Neural progenitor cell (in vitro differentiated cells): ENCODE measurements at regions not wholly inside any gene's neighbourhood (a gene's known extent, or its start where the extent isn't known, plus 50 kb on each side); places are given as distances from the start of the nearest gene placed in this dataset.
A peak's percentile ranks its signal among the peaks of the same experiment; 100 is the strongest.
"Not testable (repeated sequence)": the region's sequence is repeated elsewhere in the genome, so short reads cannot be mapped to it uniquely, and the experiment has no call there.

Experiments used
- DNase-seq: peaks from one replicate; pipeline ENCODE4 v3.0.0-alpha.2; 2016; ENCODE audit warnings: low spot score
- H2AFZ ChIP-seq: fragments of 200-600 bp; sonication (generic); replicated peaks from 2 replicates; pipeline ENCODE4 v1.6.1; 2016; ENCODE audit warnings: antibody characterized with exemption
- H3F3A ChIP-seq: fragments of 200-600 bp; sonication (generic); 2 replicates; pipeline ENCODE4 v1.6.1; 2016; ENCODE audit warnings: antibody characterized with exemption, low read depth
- H3K27ac ChIP-seq: fragments of 200-600 bp; sonication (generic); 2 replicates; pipeline ENCODE4 v1.5.1; 2016; ENCODE audit warnings: mild to moderate bottlenecking
- H3K27me3 ChIP-seq: fragments of 200-600 bp; sonication (generic); 2 replicates; pipeline ENCODE4 v1.6.1; 2016; ENCODE audit warnings: mild to moderate bottlenecking, moderate library complexity
- H3K36me3 ChIP-seq: fragments of 200-600 bp; sonication (generic); 2 replicates; pipeline ENCODE4 v1.5.1; 2016
- H3K4me1 ChIP-seq: fragments of 200-600 bp; sonication (generic); 2 replicates; pipeline ENCODE4 v1.6.1; 2016; ENCODE audit warnings: mixed run types
- H3K4me2 ChIP-seq: fragments of 200-600 bp; sonication (generic); 2 replicates; pipeline ENCODE4 v1.6.1; 2016
- H3K4me3 ChIP-seq: fragments of 200-600 bp; sonication (generic); 2 replicates; pipeline ENCODE4 v1.5.1; 2016
- H3K79me2 ChIP-seq: fragments of 200-600 bp; sonication (generic); 2 replicates; pipeline ENCODE4 v1.6.1; 2016; ENCODE audit warnings: low read depth
- H3K9ac ChIP-seq: fragments of 200-600 bp; sonication (generic); 2 replicates; pipeline ENCODE4 v1.6.1; 2016
- H3K9me3 ChIP-seq: fragments of 200-600 bp; sonication (generic); 2 replicates; pipeline ENCODE4 v1.5.1; 2016; ENCODE audit warnings: low read depth
- H4K20me1 ChIP-seq: fragments of 200-600 bp; sonication (generic); 2 replicates; pipeline ENCODE4 v1.6.1; 2016; ENCODE audit warnings: low read depth
- H3K27ac Mint-ChIP-seq: 3 replicates; pipeline ENCODE4 v1.8.0; 2021; ENCODE audit warnings: mixed read lengths
- H3K27me3 Mint-ChIP-seq: 2 replicates; pipeline ENCODE4 v1.8.0; 2022; ENCODE audit warnings: low read depth, mild to moderate bottlenecking, inconsistent platforms, moderate library complexity, mixed read lengths; ENCODE audit not compliant: insufficient read depth
- H3K36me3 Mint-ChIP-seq: 3 replicates; pipeline ENCODE4 v1.8.0; 2021; ENCODE audit warnings: mixed read lengths
- H3K4me1 Mint-ChIP-seq: 3 replicates; pipeline ENCODE4 v1.8.0; 2021; ENCODE audit warnings: mixed read lengths
- H3K4me3 Mint-ChIP-seq: 3 replicates; pipeline ENCODE4 v1.8.0; 2021; ENCODE audit warnings: mild to moderate bottlenecking, moderate library complexity, mixed read lengths
- H3K9me3 Mint-ChIP-seq: 3 replicates; pipeline ENCODE4 v1.8.0; 2020; ENCODE audit warnings: mixed read lengths
- EZH2 ChIP-seq: fragments of 200-600 bp; sonication (generic); IDR thresholded peaks from 2 replicates; pipeline ENCODE4 v1.6.1; 2017; ENCODE audit warnings: antibody characterized with exemption, mild to moderate bottlenecking, moderate library complexity
- EZH2phosphoT487 ChIP-seq: fragments of 200-600 bp; sonication (generic); IDR thresholded peaks from 2 replicates; pipeline ENCODE4 v1.6.1; 2017; ENCODE audit warnings: antibody characterized with exemption
- TF ChIP-seq, protein P1 (sequence below): fragments of 200-600 bp; sonication (generic); IDR thresholded peaks from 2 replicates; pipeline ENCODE4 v1.5.1; 2017; ENCODE audit warnings: antibody characterized with exemption, mild to moderate bottlenecking

DNA sequence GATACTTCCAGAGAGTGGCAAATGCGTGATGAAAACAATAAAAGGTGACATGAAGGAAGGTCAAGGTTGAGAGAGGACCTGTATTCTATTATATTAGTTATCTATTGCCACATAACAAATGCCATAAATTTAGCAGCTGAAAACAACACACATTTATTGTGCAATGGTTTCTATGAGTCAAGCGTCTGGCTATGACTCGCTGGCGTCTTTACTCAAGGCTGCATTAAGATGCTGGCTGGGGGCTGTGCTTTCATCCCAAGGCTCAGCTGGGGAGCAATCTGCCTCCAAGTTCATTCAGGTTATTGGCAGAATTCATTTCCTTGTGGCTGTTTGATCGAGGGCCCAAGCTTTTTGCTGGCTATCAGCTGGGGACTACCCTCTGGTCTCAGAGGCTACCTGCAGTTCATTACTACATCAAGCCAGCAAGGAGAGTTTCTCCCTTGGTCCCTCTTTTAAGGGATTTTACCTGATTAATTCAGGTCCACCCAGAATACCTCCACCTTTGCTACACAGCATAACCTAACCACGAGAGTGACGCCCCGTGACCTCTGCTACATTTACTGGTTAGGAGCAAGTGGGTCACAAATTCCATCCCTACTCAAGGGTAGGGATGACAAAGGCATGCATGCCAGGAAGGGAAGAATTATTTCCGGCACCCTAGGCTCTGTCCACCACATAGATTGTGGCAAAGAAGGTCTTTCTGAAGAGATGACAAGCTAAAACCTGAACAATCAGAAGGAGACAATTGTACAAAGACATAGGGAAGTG lies 549.1 kb downstream of the MN1 start:
- no peak overlapping the region for H3K4me3 ChIP-seq
- Mint-ChIP-seq H3K27ac (peak overlapping the region; percentile 3), H3K9me3 (peaks cover 17% of the 10 kb centered on the region), H3K4me3 (no peak overlapping the region), H3K27me3 (peaks cover 13% of the 10 kb centered on the region), H3K4me1 (peaks cover 15% of the 10 kb centered on the region), H3K36me3 (peaks cover 6% of the 10 kb centered on the region)
- no peaks in the 10 kb centered on the region for H3F3A ChIP-seq
- no peaks in the 10 kb centered on the region for H3K4me1 ChIP-seq
- no peak for TF ChIP-seq EZH2
- TF ChIP-seq, protein P1, sequence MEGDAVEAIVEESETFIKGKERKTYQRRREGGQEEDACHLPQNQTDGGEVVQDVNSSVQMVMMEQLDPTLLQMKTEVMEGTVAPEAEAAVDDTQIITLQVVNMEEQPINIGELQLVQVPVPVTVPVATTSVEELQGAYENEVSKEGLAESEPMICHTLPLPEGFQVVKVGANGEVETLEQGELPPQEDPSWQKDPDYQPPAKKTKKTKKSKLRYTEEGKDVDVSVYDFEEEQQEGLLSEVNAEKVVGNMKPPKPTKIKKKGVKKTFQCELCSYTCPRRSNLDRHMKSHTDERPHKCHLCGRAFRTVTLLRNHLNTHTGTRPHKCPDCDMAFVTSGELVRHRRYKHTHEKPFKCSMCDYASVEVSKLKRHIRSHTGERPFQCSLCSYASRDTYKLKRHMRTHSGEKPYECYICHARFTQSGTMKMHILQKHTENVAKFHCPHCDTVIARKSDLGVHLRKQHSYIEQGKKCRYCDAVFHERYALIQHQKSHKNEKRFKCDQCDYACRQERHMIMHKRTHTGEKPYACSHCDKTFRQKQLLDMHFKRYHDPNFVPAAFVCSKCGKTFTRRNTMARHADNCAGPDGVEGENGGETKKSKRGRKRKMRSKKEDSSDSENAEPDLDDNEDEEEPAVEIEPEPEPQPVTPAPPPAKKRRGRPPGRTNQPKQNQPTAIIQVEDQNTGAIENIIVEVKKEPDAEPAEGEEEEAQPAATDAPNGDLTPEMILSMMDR, result no peak
- no peak for TF ChIP-seq EZH2phosphoT487
- H3K27ac ChIP-seq, result no peak overlapping the region
- no peaks in the 10 kb centered on the region for H4K20me1 ChIP-seq
- no peak overlapping the region for H2AFZ ChIP-seq
- no peaks in the 10 kb centered on the region for H3K79me2 ChIP-seq
- H3K36me3 ChIP-seq, result no peaks in the 10 kb centered on the region
- H3K4me2 ChIP-seq, result no peak overlapping the region
- peaks cover 6% of the 10 kb centered on the region for H3K9me3 ChIP-seq
- H3K9ac ChIP-seq, result no peak overlapping the region
- H3K27me3 ChIP-seq, result no peaks in the 10 kb centered on the region
- DNase-seq, result no peak

DNA sequence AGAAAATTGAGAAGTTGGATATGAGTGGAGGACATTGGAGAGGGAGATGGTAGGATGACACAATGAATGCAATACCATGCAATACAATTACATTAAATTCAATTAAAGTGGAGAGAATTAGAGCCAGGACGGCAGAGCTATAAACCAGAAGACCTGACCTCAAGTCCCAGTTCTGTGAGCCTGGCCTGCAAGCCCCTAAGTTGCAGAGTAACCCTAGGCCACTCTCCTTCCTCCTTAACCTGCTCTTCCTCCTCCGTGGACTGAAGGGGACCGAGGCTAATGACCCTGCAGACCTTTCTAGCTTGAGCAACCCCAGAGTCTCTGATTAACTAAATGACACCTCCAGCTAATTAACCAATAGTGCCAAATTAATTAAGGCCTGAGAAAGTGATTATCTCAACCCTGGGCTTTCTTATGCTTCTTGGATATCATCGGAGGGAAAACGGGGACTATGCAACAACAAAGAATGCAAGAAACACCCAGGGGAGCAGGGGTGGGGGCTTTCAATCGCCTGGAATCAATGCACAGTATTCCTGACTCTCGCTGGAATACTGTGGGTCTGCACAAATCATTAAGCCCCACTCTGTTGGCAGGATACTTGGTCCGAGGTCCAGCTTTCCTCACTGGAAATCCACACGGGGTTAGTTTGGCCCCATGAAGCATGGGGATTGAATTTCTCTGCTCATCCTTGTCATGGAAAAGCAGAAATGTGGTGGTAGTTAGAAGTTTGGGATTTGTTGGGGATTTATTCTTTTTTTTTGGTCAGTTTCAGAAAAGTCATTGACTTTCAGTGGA lies 548.3 kb downstream of the MN1 start:
- Histone ChIP-seq H4K20me1 (no peaks in the 10 kb centered on the region), H3K79me2 (no peaks in the 10 kb centered on the region), H3K27me3 (no peaks in the 10 kb centered on the region), H3K27ac (no peak overlapping the region), H3K36me3 (no peaks in the 10 kb centered on the region), H3K9ac (no peak overlapping the region), H3K4me1 (peaks cover 2% of the 10 kb centered on the region), H3K9me3 (peaks cover 6% of the 10 kb centered on the region), H2AFZ (no peak overlapping the region), H3K4me2 (no peak overlapping the region), H3K4me3 (no peak overlapping the region), H3F3A (no peaks in the 10 kb centered on the region)
- DNase-seq, result no peak
- Mint-ChIP-seq H3K27me3 (peaks cover 13% of the 10 kb centered on the region), H3K4me3 (no peak overlapping the region), H3K9me3 (peaks cover 17% of the 10 kb centered on the region), H3K36me3 (peaks cover 6% of the 10 kb centered on the region), H3K4me1 (peaks cover 10% of the 10 kb centered on the region), H3K27ac (peak overlapping the region; percentile 3)
- TF ChIP-seq EZH2 (no peak), EZH2phosphoT487 (no peak)
- TF ChIP-seq, protein P1, result no peak

DNA sequence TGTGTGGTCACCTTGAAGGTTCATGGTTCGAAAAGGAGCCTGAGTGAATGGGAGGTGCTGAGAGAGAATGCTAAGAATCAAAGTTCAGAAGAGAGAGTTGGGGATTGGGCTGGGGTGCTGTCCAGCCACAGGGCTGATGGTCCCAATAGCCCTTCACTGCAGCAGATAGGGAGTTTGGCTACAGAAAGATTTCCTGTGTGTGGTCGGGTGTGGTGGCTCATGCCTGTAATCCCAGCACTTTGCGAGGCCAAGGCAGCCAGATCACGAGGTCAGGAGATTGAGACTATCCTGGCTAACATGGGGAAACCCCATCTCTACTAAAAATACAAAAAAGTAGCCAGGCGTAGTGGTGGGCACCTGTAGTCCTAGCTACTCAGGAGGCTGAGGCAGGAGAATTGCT lies 547.5 kb downstream of the MN1 start:
- H3K27ac ChIP-seq, H3K9me3 ChIP-seq, H3K36me3 ChIP-seq, H3K4me1 ChIP-seq, H3K27me3 ChIP-seq, H2AFZ ChIP-seq, DNase-seq, H3K4me3 Mint-ChIP-seq, H3F3A ChIP-seq, H3K4me2 ChIP-seq, H3K9ac ChIP-seq, H3K36me3 Mint-ChIP-seq, H4K20me1 ChIP-seq, H3K4me3 ChIP-seq, H3K79me2 ChIP-seq: not testable (repeated sequence)
- Mint-ChIP-seq H3K27ac (peak overlapping the region; percentile 48), H3K27me3 (peaks cover 13% of the 10 kb centered on the region), H3K9me3 (peaks cover 17% of the 10 kb centered on the region), H3K4me1 (peaks cover 12% of the 10 kb centered on the region)

DNA sequence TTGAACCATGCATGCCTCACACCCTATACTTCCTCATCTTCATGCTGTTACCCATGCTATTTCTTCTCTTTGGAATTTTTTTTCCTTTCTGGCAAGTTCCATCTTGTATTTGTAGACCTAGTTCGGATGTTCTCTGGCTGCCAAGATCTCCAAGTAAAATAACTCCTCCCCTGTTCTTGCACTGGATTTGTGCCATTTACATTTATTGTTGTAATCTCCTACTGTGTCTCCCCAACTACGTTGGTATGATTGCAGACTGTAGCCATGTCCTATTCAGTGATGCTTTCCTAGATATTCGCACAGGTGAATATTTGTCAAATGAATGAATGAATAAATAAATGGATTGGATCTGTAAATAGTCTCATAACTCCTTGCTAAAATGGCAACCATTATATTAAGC lies 546.0 kb downstream of the MN1 start:
- Histone ChIP-seq H3F3A (peaks cover 20% of the 10 kb centered on the region), H3K27ac (no peak overlapping the region), H3K9me3 (peaks cover 6% of the 10 kb centered on the region), H4K20me1 (no peaks in the 10 kb centered on the region), H3K27me3 (no peaks in the 10 kb centered on the region), H3K4me1 (peaks cover 22% of the 10 kb centered on the region), H3K9ac (no peak overlapping the region), H3K4me3 (no peak overlapping the region), H3K36me3 (no peaks in the 10 kb centered on the region), H3K79me2 (no peaks in the 10 kb centered on the region), H2AFZ (no peak overlapping the region), H3K4me2 (no peak overlapping the region)
- Mint-ChIP-seq H3K36me3 (peaks cover 6% of the 10 kb centered on the region), H3K27ac (no peak overlapping the region), H3K4me1 (peaks cover 26% of the 10 kb centered on the region), H3K9me3 (peaks cover 17% of the 10 kb centered on the region), H3K27me3 (peaks cover 11% of the 10 kb centered on the region), H3K4me3 (no peak overlapping the region)
- no peak for DNase-seq
- TF ChIP-seq, protein P1, result no peak
- no peak for TF ChIP-seq EZH2phosphoT487
- TF ChIP-seq EZH2, result no peak
